ENCODE measurements at regions not wholly inside any gene's neighbourhood (a gene's known extent, or its start where the extent isn't known, plus 50 kb on each side); places are given as distances from the start of the nearest gene placed in this dataset.

DNA sequence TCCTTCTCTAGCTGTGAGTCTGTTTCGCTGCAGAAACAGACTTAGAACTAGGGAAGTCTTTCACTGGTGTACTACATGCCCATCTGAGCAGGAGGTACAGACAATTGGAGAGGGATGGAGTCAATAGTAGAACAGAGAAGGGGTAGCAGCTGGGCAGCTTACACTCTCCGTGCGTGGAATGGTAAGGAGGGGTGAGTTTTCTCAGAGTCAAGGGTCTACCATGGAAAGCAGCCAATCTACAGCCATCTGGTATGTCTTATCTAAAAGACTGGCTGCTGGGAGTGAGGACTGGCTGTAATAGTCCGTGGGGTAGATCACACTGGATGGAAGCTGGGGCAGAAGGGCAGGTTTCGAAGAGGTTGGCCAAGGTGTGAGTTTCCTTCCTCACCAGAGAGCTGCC lies 137.3 kb upstream of the TENM4 start:
- no peaks in the 10 kb centered on the region for H3K36me3 ChIP-seq (ENCODE audit: control insufficient read depth, insufficient read depth, low read length)
- FAIRE-seq (no peak), DNase-seq (ENCODE audit: low read depth) (no peak)
- TF ChIP-seq, protein P1, sequence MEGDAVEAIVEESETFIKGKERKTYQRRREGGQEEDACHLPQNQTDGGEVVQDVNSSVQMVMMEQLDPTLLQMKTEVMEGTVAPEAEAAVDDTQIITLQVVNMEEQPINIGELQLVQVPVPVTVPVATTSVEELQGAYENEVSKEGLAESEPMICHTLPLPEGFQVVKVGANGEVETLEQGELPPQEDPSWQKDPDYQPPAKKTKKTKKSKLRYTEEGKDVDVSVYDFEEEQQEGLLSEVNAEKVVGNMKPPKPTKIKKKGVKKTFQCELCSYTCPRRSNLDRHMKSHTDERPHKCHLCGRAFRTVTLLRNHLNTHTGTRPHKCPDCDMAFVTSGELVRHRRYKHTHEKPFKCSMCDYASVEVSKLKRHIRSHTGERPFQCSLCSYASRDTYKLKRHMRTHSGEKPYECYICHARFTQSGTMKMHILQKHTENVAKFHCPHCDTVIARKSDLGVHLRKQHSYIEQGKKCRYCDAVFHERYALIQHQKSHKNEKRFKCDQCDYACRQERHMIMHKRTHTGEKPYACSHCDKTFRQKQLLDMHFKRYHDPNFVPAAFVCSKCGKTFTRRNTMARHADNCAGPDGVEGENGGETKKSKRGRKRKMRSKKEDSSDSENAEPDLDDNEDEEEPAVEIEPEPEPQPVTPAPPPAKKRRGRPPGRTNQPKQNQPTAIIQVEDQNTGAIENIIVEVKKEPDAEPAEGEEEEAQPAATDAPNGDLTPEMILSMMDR (IDR thresholded peaks at IDR 0.05; ENCODE audit: insufficient read depth, low read length, severe bottlenecking) = no peak
- no peak overlapping the region for H3K4me3 ChIP-seq (ENCODE audit: low read depth, low read length)
- no peaks in the 10 kb centered on the region for H3K27me3 ChIP-seq (ENCODE audit: control insufficient read depth, insufficient read depth, low read length)

GRCh38 chr11:79575701-79576100 lies 134.9 kb upstream of the TENM4 start:
- DNase-seq (ENCODE audit: low read depth) (no peak), FAIRE-seq (no peak)
- no peaks in the 10 kb centered on the region for H3K36me3 ChIP-seq (ENCODE audit: control insufficient read depth, insufficient read depth, low read length)
- H3K27me3 ChIP-seq (ENCODE audit: control insufficient read depth, insufficient read depth, low read length) = no peaks in the 10 kb centered on the region
- TF ChIP-seq, protein P1 (IDR thresholded peaks at IDR 0.05; ENCODE audit: insufficient read depth, low read length, severe bottlenecking) = no peak
- H3K4me3 ChIP-seq (ENCODE audit: low read depth, low read length) = no peak overlapping the region

- Histone ChIP-seq H3K36me3 (ENCODE audit: control insufficient read depth, insufficient read depth, low read length) (no peaks in the 10 kb centered on the region), H3K27me3 (ENCODE audit: control insufficient read depth, insufficient read depth, low read length) (no peaks in the 10 kb centered on the region), H3K4me3 (ENCODE audit: low read depth, low read length) (no peak overlapping the region)
- TF ChIP-seq, protein P1 (IDR thresholded peaks at IDR 0.05; ENCODE audit: insufficient read depth, low read length, severe bottlenecking) = no peak
- no peak for DNase-seq (ENCODE audit: low read depth)
- no peak for FAIRE-seq
Observed at GRCh38 chr11:79570104-79570503, 129.3 kb upstream of the TENM4 start.

- Histone ChIP-seq H3K27me3 (ENCODE audit: control insufficient read depth, insufficient read depth, low read length) (no peaks in the 10 kb centered on the region), H3K4me3 (ENCODE audit: low read depth, low read length) (no peak overlapping the region), H3K36me3 (ENCODE audit: control insufficient read depth, insufficient read depth, low read length) (no peaks in the 10 kb centered on the region)
- TF ChIP-seq, protein P1 (IDR thresholded peaks at IDR 0.05; ENCODE audit: insufficient read depth, low read length, severe bottlenecking) = no peak
- FAIRE-seq = no peak
- peak; percentile 8 for DNase-seq (ENCODE audit: low read depth)
Observed at GRCh38 chr11:79564288-79564925, 123.6 kb upstream of the TENM4 start.

DNA sequence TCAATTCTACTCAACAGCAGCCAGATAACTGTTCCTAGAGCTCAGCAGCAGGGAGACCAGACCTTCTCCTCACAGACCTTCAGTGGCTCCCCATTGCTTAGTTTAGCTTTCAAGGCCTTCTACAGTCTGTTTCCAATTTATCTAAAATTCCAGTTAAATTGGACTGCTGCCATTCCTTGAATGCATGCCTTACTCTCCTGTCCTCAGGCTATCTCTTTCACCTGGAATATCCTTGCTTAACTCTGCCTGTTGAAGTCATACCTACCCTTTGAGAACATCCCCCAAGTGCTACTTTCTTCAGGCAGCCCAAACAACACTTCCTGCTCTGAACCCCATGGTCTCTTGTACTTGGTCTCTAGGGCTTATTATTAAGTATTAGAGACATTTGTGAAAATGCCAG lies 120.7 kb upstream of the TENM4 start:
- FAIRE-seq (no peak), DNase-seq (ENCODE audit: low read depth) (no peak)
- H3K36me3 ChIP-seq (ENCODE audit: control insufficient read depth, insufficient read depth, low read length) = no peaks in the 10 kb centered on the region
- TF ChIP-seq, protein P1 (IDR thresholded peaks at IDR 0.05; ENCODE audit: insufficient read depth, low read length, severe bottlenecking) = no peak
- H3K27me3 ChIP-seq (ENCODE audit: control insufficient read depth, insufficient read depth, low read length) = no peaks in the 10 kb centered on the region
- no peak overlapping the region for H3K4me3 ChIP-seq (ENCODE audit: low read depth, low read length)

DNA sequence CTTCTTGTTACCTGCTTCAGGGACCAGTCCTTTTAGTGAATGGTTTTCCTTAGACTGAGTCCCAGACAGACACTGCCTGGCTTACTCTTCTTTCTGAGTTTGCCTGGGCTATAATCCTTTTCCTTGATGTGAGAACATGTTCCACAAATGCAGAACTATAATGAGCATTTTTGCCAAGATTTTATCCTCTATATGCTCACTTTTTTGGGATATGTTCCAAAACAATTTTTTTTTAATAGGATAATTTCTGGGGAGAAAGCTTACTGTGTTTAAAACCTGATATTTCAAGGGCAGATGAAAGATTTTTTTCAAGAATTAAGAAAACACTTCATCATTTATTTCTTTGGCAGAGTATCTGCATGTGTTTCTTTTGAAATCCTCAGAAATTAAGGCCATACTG lies 110.0 kb upstream of the TENM4 start:
- TF ChIP-seq, protein P1 (IDR thresholded peaks at IDR 0.05; ENCODE audit: insufficient read depth, low read length, severe bottlenecking) = no peak
- no peaks in the 10 kb centered on the region for H3K36me3 ChIP-seq (ENCODE audit: control insufficient read depth, insufficient read depth, low read length)
- DNase-seq (ENCODE audit: low read depth) (no peak), FAIRE-seq (no peak)
- H3K4me3 ChIP-seq (ENCODE audit: low read depth, low read length) = no peak overlapping the region
- peaks cover 2% of the 10 kb centered on the region for H3K27me3 ChIP-seq (ENCODE audit: control insufficient read depth, insufficient read depth, low read length)
